Activated CD4-positive, alpha-beta T cell treated with anti-CD3 and anti-CD28 coated beads for 1 hour (primary cell): ENCODE measurements at regions not wholly inside any gene's neighbourhood (a gene's known extent, or its start where the extent isn't known, plus 50 kb on each side); places are given as distances from the start of the nearest gene placed in this dataset.
"Not testable (repeated sequence)": the region's sequence is repeated elsewhere in the genome, so short reads cannot be mapped to it uniquely, and the experiment has no call there.

Experiments
- DNase-seq: peaks from one replicate; pipeline ENCODE4 v3.0.0-alpha.2; 2020

GRCh38 chr12:127162902-127163301 lies 1104.1 kb upstream of the TMEM132C start:
- DNase-seq: no peak

DNA sequence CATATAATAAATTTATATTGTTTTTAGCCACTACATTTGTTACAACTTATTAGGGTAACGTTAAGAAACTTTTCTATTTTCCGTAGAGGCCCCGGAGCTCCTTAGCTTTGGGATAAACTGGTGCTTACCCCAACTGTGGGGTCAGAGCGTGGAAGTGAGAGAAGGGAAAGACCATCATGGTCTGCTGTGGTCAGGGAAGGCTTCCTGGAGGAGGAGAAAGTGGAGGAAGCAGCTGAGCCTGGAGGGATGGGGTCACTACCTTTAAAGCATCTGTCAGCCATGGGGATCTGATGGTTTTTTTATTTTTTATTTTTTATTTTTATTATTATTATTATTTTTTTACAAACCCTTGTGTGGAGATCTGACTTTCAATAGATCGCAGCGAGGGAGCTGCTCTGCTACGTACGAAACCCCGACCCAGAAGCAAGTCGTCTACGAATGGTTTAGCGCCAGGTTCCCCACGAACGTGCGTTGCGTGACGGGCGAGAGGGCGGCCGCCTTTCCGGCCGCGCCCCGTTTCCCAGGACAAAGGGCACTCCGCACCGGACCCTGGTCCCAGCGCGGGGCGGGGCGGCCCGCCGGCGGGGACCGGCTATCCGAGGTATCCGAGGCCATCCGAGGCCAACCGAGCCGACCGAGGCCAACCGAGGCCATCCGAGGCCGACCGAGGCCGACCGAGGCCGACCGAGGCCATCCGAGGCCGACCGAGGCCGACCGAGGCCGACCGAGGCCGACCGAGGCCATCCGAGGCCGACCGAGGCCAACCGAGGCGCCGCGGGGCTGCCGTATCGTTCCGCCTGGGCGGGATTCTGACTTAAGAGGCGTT lies 1101.2 kb upstream of the TMEM132C start:
- peak; percentile 80 for DNase-seq

DNA sequence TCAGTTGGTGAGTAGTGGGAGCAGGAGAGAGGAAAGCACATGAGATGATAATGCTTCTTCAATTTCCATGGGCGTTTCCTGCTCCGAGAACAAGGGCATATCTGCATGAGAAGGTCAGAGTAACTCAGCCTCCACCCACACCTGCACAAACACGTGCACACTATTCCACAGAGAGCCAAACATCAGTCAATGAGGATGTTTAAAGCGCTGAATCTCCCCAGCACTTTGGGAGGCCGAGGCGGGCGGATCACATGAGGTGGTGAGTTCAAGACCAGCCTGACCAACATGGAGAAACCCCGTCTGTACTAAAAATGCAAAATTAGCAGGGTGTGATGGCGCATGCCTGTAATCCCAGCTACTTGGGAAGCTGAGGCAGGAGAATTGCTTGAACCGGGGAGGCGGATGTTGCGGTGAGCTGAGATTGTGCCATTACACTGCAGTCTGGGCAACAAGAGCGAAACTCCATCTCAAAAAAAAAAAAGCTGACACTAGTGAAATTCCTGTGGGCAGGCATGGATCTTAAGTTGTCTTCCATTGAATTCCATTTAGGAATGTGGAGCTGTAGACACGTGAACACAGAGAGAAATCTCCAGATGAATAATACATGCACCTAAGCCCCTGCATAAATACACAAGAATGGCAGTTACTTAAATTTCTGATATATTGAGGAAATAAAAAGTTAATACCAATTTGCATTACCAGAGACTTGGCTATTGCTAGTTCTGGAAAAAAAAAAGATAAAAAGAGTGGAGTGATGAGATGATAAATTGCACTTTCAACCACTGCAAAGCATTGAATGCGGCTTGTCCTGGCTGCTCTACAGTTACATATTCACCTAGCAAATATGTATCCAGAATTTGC lies 1097.4 kb upstream of the TMEM132C start:
- DNase-seq: no peak

GRCh38 chr12:127170226-127171180 lies 1096.5 kb upstream of the TMEM132C start:
- DNase-seq: no peak

- DNase-seq: no peak
These were observed 1094.1 kb upstream of the TMEM132C start for GRCh38 chr12:127172861-127173260.

DNA sequence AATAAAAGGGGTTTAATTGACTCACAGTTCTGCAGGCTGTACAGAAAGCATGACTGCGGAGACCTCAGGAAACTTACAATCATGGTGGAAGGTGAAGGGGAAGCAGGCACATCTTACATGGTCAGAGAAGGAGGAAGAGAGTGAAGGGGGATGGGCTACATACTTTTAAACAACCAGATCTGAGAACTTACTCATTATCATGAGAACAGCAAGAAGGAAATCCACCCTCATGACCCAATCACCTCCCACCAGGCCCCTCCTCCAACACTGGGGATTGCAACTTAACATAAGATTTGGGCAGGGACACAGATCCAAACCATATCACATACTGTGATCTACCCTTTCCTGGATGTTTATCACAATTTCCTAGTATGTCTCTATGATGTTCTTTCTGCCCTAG lies 1093.0 kb upstream of the TMEM132C start:
- DNase-seq: not testable (repeated sequence)

DNA sequence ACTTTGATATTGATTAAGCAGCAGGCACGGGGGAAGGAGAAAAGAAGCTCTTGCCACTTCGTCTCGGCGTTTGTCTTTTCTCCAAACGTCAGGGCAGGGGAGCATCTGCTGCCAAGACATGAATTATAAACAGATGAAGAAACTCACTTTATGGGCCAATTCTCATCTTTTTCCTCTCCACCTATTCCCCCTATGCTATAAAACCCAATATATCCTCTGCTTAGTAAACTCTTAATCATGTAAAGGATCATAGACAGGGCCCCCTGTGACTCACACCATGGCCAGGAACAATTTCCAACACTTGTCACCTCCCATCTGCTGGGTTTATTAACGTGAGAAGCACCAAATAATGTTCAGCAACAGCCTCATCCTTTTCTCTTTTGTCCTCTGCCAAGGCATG lies 1092.1 kb upstream of the TMEM132C start:
- DNase-seq: no peak

- DNase-seq: no peak
These were observed 1091.6 kb upstream of the TMEM132C start for GRCh38 chr12:127175361-127175760.

- DNase-seq: no peak
These were observed 1090.2 kb upstream of the TMEM132C start for GRCh38 chr12:127176804-127177203.

DNA sequence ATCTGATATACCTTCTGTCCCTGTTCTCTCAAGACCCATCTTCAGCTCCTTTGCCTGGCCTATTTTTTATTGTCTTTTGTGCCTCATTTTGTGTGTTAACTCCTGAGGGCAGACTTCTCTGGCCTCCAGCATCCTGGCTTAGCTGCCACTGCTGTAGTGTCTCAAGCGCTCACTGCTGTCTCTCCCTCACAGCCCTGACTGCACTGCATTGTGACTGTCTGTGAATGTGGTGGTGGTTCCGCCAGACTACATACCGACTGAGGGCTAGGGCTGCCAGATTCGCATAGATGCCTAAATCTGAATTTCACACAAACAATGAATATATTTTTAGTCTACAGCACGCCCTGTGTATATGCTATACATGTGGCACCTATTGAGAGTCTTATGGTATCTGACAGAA lies 1088.9 kb upstream of the TMEM132C start:
- no peak for DNase-seq

DNA sequence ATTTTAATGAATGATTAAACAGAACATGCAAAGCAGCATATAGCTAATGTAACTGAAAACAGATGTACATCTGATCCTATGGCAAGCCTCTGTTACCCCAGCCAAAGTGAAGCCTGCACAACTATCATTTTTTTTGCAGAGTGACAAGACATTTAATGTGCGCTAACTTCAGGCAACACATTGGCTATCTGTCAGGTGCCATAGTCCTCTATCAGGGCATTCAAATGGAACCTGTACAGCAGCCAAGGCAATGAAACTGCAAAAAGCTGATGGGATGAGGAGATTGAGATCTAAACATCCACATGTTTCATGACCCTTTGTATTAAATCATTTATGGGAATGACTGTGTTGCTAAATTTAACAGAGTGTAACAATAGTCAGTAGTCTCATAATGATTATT lies 1088.5 kb upstream of the TMEM132C start:
- DNase-seq: no peak

DNA sequence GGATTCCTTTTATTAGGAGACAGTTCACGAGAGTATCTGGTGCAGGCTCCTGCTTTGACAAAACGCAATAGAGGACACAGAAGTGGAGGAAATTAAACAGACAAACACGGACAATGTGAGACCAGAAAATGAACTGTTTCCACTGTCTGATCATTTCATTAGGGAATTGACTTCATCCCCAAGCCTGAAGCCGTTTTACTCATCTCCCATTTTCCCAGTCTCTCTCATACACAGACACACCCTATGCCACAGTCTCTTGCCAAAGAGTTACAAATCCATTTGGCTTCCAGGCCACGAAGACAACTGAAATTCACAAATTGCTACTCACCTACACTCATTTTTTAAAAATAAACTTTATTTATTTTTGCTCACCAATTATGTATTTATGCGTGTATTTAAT lies 1087.8 kb upstream of the TMEM132C start:
- DNase-seq: no peak

GRCh38 chr12:127182018-127182417 lies 1085.0 kb upstream of the TMEM132C start:
- DNase-seq: no peak

DNA sequence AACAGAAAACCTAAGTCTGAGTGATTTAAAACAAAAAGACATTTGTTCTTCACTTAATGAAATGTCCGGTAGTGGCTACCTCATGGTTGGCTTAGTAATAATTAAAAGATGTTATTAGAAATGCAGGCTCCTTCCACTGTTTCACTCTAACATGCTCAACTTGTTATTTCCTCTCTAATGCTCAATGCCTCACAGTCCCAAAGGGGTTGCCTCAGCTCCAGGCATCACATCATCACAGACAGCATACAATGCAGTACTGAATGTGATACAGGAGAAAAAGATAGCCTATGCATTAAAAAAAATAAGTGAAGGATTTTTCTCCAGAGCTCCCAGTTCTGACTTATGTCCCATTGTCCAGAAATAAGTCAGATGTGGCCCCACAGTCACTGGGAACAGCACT lies 1077.0 kb upstream of the TMEM132C start:
- DNase-seq: no peak

- no peak for DNase-seq
These were observed 1075.8 kb upstream of the TMEM132C start for GRCh38 chr12:127191129-127191528.

DNA sequence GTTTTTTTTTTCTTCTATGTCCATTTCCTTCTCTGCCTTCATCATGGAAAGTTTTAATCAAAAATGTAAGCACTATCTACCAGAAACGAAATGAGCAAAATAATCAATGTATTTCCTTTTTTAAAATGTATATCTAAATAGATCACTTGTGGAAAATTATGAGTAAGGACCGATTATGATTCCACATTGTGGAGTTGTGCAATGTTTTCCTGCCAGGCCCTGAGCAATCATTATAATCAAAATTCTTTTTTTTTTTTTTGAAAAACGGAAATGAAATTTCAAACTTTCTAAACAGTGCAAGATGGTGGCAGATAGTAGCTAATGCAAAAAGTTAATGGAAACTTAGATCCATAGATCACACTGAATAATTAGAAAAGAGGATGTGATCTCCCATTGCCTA lies 1074.6 kb upstream of the TMEM132C start:
- DNase-seq: no peak

DNA sequence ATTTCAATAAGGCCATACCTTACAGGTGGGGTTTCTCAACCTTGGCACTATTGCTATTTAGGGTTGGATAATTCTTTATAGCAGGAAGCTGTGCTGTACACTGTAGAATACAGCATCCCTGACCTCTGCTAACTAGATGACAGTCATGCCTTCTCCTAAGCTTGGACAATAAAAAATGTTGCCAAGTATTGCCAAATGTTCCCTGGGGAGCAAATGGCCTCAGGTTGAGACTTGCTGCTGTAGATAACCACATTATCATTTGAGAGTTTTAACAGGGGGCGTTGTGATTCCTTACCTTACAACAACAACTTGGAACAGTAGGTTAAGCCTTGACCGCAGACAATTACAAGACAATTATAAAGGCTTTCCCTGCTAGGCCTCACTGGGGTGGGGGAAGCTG lies 1073.6 kb upstream of the TMEM132C start:
- DNase-seq: no peak

DNA sequence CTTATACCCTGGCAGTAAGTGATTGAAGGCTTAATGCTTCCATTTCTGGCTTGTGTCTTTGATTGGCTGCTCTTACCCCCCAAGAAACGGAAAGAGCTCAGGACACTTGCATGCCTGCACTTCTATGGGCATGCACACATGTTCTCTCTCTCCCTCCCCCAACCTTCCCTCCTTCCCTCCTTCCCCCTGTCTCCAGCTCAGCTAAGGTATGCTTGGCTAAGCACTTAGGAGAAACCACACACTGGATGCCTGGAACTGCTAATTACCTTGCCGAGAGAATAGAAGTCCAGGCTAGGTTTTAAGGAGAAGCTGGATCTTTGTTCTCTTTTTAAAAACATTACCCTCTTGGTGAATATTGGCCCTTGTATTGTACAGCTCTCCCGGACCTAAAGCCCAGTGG lies 1072.8 kb upstream of the TMEM132C start:
- DNase-seq: no peak

- DNase-seq: no peak
These were observed 1061.0 kb upstream of the TMEM132C start for GRCh38 chr12:127205781-127206555.

- DNase-seq: no peak
These were observed 1057.7 kb upstream of the TMEM132C start for GRCh38 chr12:127209318-127209717.

- DNase-seq: no peak
These were observed 1052.8 kb upstream of the TMEM132C start for GRCh38 chr12:127214186-127214585.

DNA sequence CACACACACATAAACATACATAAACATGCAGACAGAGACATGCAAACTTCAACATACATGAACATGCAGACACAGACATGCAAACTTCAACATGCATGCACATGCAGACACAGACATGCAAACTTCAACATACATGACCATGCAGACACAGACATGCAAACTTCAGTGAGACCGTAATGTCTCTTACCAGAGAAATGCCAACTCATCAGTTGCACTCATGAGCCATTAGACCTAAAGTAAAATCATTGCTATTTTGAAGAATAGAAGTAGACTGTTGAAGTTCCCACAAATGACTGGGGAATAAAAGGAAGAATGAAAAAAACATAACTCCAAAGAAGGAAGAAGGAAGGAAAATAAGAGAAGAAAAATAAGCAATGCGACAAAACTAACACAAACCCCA lies 1044.0 kb upstream of the TMEM132C start:
- no peak for DNase-seq
